KOPT-K1 (cell line): ENCODE measurements at regions not wholly inside any gene's neighbourhood (a gene's known extent, or its start where the extent isn't known, plus 50 kb on each side); places are given as distances from the start of the nearest gene placed in this dataset.
"Not testable (repeated sequence)": the region's sequence is repeated elsewhere in the genome, so short reads cannot be mapped to it uniquely, and the experiment has no call there.

ENCODE experiments used
- H3K27ac ChIP-seq: fragments of 200-600 bp; sonication (generic); 2 replicates; pipeline ENCODE4 v1.5.1; 2016; ENCODE audit warnings: antibody characterized with exemption, mild to moderate bottlenecking, low read depth, low read length; ENCODE audit not compliant: poor library complexity, severe bottlenecking
- H3K36me3 ChIP-seq: fragments of 200-600 bp; sonication (generic); 2 replicates; pipeline ENCODE4 v1.5.1; 2017; ENCODE audit warnings: antibody characterized with exemption, mild to moderate bottlenecking, low read length, moderate library complexity; ENCODE audit not compliant: insufficient read depth
- H3K9me3 ChIP-seq: fragments of 200-600 bp; sonication (generic); 2 replicates; pipeline ENCODE4 v1.5.1; 2017; ENCODE audit warnings: antibody characterized with exemption, low read length, mild to moderate bottlenecking; ENCODE audit not compliant: insufficient read depth, poor library complexity, severe bottlenecking

- Histone ChIP-seq H3K27ac (no peak overlapping the region), H3K9me3 (no peaks in the 10 kb centered on the region), H3K36me3 (no peaks in the 10 kb centered on the region)
Measured at GRCh38 chr5:92704590-92704989, 876.4 kb downstream of the NR2F1-AS1 start.

GRCh38 chr5:92703976-92704375, 877.0 kb downstream of the NR2F1-AS1 start:
- H3K36me3 ChIP-seq, result no peaks in the 10 kb centered on the region
- H3K27ac ChIP-seq, result no peak overlapping the region
- H3K9me3 ChIP-seq, result no peaks in the 10 kb centered on the region

GRCh38 chr5:92695123-92696003, 885.7 kb downstream of the NR2F1-AS1 start:
- H3K9me3 ChIP-seq, result no peaks in the 10 kb centered on the region
- H3K27ac ChIP-seq, result no peak overlapping the region

GRCh38 chr5:92694067-92694466, 887.0 kb downstream of the NR2F1-AS1 start:
- Histone ChIP-seq H3K36me3 (no peaks in the 10 kb centered on the region), H3K9me3 (no peaks in the 10 kb centered on the region), H3K27ac (no peak overlapping the region)

More at GRCh38 chr5:92695123-92696003, 885.7 kb downstream of the NR2F1-AS1 start:
- no peaks in the 10 kb centered on the region for H3K36me3 ChIP-seq

GRCh38 chr5:92691955-92692354, 889.1 kb downstream of the NR2F1-AS1 start:
- not testable (repeated sequence) for H3K36me3 ChIP-seq, H3K9me3 ChIP-seq, H3K27ac ChIP-seq

GRCh38 chr5:92687821-92688722, 892.9 kb downstream of the NR2F1-AS1 start:
- H3K9me3 ChIP-seq, result no peaks in the 10 kb centered on the region
- no peaks in the 10 kb centered on the region for H3K36me3 ChIP-seq
- H3K27ac ChIP-seq, result no peak overlapping the region

GRCh38 chr5:92678640-92679039, 902.4 kb downstream of the NR2F1-AS1 start:
- no peak overlapping the region for H3K27ac ChIP-seq
- H3K36me3 ChIP-seq, result no peaks in the 10 kb centered on the region
- no peaks in the 10 kb centered on the region for H3K9me3 ChIP-seq

- Histone ChIP-seq H3K36me3 (no peaks in the 10 kb centered on the region), H3K27ac (no peak overlapping the region), H3K9me3 (no peaks in the 10 kb centered on the region)
Measured at GRCh38 chr5:92676215-92677165, 904.5 kb downstream of the NR2F1-AS1 start.

- Histone ChIP-seq H3K36me3 (no peaks in the 10 kb centered on the region), H3K27ac (no peak overlapping the region)
Measured at GRCh38 chr5:92674321-92674720, 906.7 kb downstream of the NR2F1-AS1 start.

GRCh38 chr5:92665506-92665905, 915.5 kb downstream of the NR2F1-AS1 start:
- Histone ChIP-seq H3K9me3 (no peaks in the 10 kb centered on the region), H3K36me3 (no peaks in the 10 kb centered on the region), H3K27ac (no peak overlapping the region)

More at GRCh38 chr5:92674321-92674720, 906.7 kb downstream of the NR2F1-AS1 start:
- no peaks in the 10 kb centered on the region for H3K9me3 ChIP-seq

- Histone ChIP-seq H3K36me3 (no peaks in the 10 kb centered on the region), H3K27ac (no peak overlapping the region)
Measured at GRCh38 chr5:92662741-92663140, 918.3 kb downstream of the NR2F1-AS1 start.

GRCh38 chr5:92659246-92659645, 921.8 kb downstream of the NR2F1-AS1 start:
- Histone ChIP-seq H3K9me3 (no peaks in the 10 kb centered on the region), H3K36me3 (no peaks in the 10 kb centered on the region), H3K27ac (no peak overlapping the region)

More at GRCh38 chr5:92662741-92663140, 918.3 kb downstream of the NR2F1-AS1 start:
- no peaks in the 10 kb centered on the region for H3K9me3 ChIP-seq

- H3K36me3 ChIP-seq, H3K9me3 ChIP-seq, H3K27ac ChIP-seq: not testable (repeated sequence)
Measured at GRCh38 chr5:92654601-92655000, 926.4 kb downstream of the NR2F1-AS1 start.

GRCh38 chr5:92653730-92654461, 927.1 kb downstream of the NR2F1-AS1 start:
- Histone ChIP-seq H3K27ac (no peak overlapping the region), H3K36me3 (no peaks in the 10 kb centered on the region), H3K9me3 (no peaks in the 10 kb centered on the region)
